Left ventricle myocardium inferior (tissue), 1 donor: ENCODE measurements at regions not wholly inside any gene's neighbourhood (a gene's known extent, or its start where the extent isn't known, plus 50 kb on each side); places are given as distances from the start of the nearest gene placed in this dataset.

Experiments
- DNase-seq: peaks from one replicate; pipeline ENCODE4 v3.0.0-alpha.2; 2020
- H3K27ac ChIP-seq: fragments of 200-600 bp; replicated peaks from 2 replicates; pipeline ENCODE4 v1.8.0; 2021
- H3K27me3 ChIP-seq: fragments of 200-600 bp; 2 replicates; pipeline ENCODE4 v1.8.0; 2021; ENCODE audit warnings: low read depth
- H3K36me3 ChIP-seq: fragments of 200-600 bp; 2 replicates; pipeline ENCODE4 v1.8.0; 2021
- H3K4me1 ChIP-seq: fragments of 200-600 bp; 2 replicates; pipeline ENCODE4 v1.8.0; 2021
- H3K4me3 ChIP-seq: fragments of 200-600 bp; 2 replicates; pipeline ENCODE4 v1.8.0; 2021; ENCODE audit warnings: mild to moderate bottlenecking, moderate library complexity
- H3K9me3 ChIP-seq: fragments of 200-600 bp; replicated peaks from 2 replicates; pipeline ENCODE4 v1.8.0; 2021
- CTCF ChIP-seq: fragments of 200-600 bp; IDR thresholded peaks from 2 replicates; pipeline ENCODE4 v1.8.0; 2021; ENCODE audit warnings: antibody characterized with exemption, mild to moderate bottlenecking, borderline replicate concordance
- intact Hi-C: fragments of 100-400 bp; cut with micrococcal nuclease; formaldehyde crosslinking; loops from one replicate; pipeline ENCODE4 v1.11.0; 2022
- donor health status: DM: no; HTN: yes; CAD: no; lungs with severe emphysema.

GRCh38 chr13:34277936-34278335 is 460.0 kb downstream of the RFC3 start:
- DNase-seq, result no peak
- no peak for TF ChIP-seq CTCF
- Histone ChIP-seq H3K4me1 (no peaks in the 10 kb centered on the region), H3K9me3 (peaks cover under 1% of the 10 kb centered on the region), H3K27me3 (no peaks in the 10 kb centered on the region), H3K4me3 (no peak overlapping the region), H3K27ac (no peak overlapping the region), H3K36me3 (no peaks in the 10 kb centered on the region)
- intact Hi-C loops, result no loop called here

GRCh38 chr13:34278780-34279179 is 460.8 kb downstream of the RFC3 start:
- intact Hi-C loops, result no loop called here
- Histone ChIP-seq H3K9me3 (peaks cover 9% of the 10 kb centered on the region), H3K27me3 (no peaks in the 10 kb centered on the region), H3K4me1 (no peaks in the 10 kb centered on the region), H3K36me3 (no peaks in the 10 kb centered on the region), H3K27ac (no peak overlapping the region), H3K4me3 (no peak overlapping the region)
- no peak for DNase-seq
- TF ChIP-seq CTCF, result no peak

GRCh38 chr13:34290661-34291060 is 472.7 kb downstream of the RFC3 start:
- no peak for DNase-seq
- Histone ChIP-seq H3K4me3 (no peak overlapping the region), H3K27me3 (no peaks in the 10 kb centered on the region), H3K9me3 (no peaks in the 10 kb centered on the region), H3K4me1 (no peaks in the 10 kb centered on the region), H3K36me3 (no peaks in the 10 kb centered on the region), H3K27ac (no peak overlapping the region)
- intact Hi-C loops, result no loop called here
- TF ChIP-seq CTCF, result no peak

GRCh38 chr13:34294483-34295129 is 476.7 kb downstream of the RFC3 start:
- Histone ChIP-seq H3K4me3 (peak overlapping the region; percentile 41), H3K27me3 (no peaks in the 10 kb centered on the region), H3K36me3 (no peaks in the 10 kb centered on the region), H3K9me3 (no peaks in the 10 kb centered on the region), H3K27ac (peak overlapping the region; percentile 45), H3K4me1 (no peaks in the 10 kb centered on the region)
- intact Hi-C loops, result no loop called here
- no peak for TF ChIP-seq CTCF
- peak; percentile 18 for DNase-seq

GRCh38 chr13:34300559-34300958 is 482.6 kb downstream of the RFC3 start:
- Histone ChIP-seq H3K9me3 (peaks cover 26% of the 10 kb centered on the region), H3K4me3 (no peak overlapping the region), H3K4me1 (no peaks in the 10 kb centered on the region), H3K27ac (no peak overlapping the region), H3K36me3 (no peaks in the 10 kb centered on the region), H3K27me3 (no peaks in the 10 kb centered on the region)
- intact Hi-C loops, result no loop called here
- no peak for TF ChIP-seq CTCF
- DNase-seq, result no peak
